Gastroesophageal sphincter (tissue), 4 donors: ENCODE measurements at regions not wholly inside any gene's neighbourhood (a gene's known extent, or its start where the extent isn't known, plus 50 kb on each side); places are given as distances from the start of the nearest gene placed in this dataset.

Experiments
- ATAC-seq: fragments of 150-250 bp; one replicate; pipeline ENCODE4 v1.9.1; 2016; ENCODE audit warnings: mild to moderate bottlenecking, moderate library complexity
- H3K27ac ChIP-seq, 4 donors: fragments of 200-600 bp; sonication (generic) in 3 of 4; 1 replicate in 3 of 4; 2 replicates in 1 of 4; pipeline ENCODE4 v1.5.1; 2016 to 2019
- H3K27me3 ChIP-seq: fragments of 200-600 bp; sonication (generic); one replicate; pipeline ENCODE4 v1.5.1; 2019
- H3K36me3 ChIP-seq, 2 donors: fragments of 200-600 bp; sonication (generic); one replicate each; pipeline ENCODE4 v1.5.1; 2019; ENCODE audit warnings: control low read depth in 1 of 2
- H3K4me1 ChIP-seq, 3 donors: fragments of 200-600 bp; sonication (generic); 1 replicate in 2 of 3; 2 replicates in 1 of 3; pipeline ENCODE4 v1.5.1; 2016 to 2019; ENCODE audit warnings: control low read depth in 2 of 3
- H3K4me3 ChIP-seq, 2 donors: fragments of 200-600 bp; sonication (generic); one replicate each; pipeline ENCODE4 v1.5.1; 2019; ENCODE audit warnings: mild to moderate bottlenecking in 1 of 2, moderate library complexity in 1 of 2
- H3K9me3 ChIP-seq, 3 donors: fragments of 200-600 bp; sonication (generic); one replicate each; pipeline ENCODE4 v1.5.1; 2017 to 2019; ENCODE audit warnings: control low read depth in 2 of 3
- CTCF ChIP-seq, 4 experiments: fragments of 200-600 bp in 2 of 4; fragments of 450-650 bp in 2 of 4; sonication (generic) in 1 of 4; IDR thresholded peaks; one replicate each; pipeline ENCODE4 v1.5.1; 2017 to 2019; ENCODE audit warnings: antibody characterized with exemption in 4 of 4, mild to moderate bottlenecking in 2 of 4, moderate library complexity in 2 of 4
- EP300 ChIP-seq: sonication (generic); formaldehyde crosslinking; IDR thresholded peaks from one replicate; pipeline ENCODE4 v1.6.1; 2017; ENCODE audit warnings: antibody characterized with exemption, mild to moderate bottlenecking
- POLR2A ChIP-seq, 2 donors: fragments of 450-650 bp; IDR thresholded peaks; one replicate each; pipeline ENCODE4 v1.6.1; 2017; ENCODE audit warnings: antibody characterized with exemption in 2 of 2, mild to moderate bottlenecking in 2 of 2, moderate library complexity in 1 of 2
- POLR2AphosphoS5 ChIP-seq: sonication (generic); formaldehyde crosslinking; IDR thresholded peaks from one replicate; pipeline ENCODE4 v1.6.1; 2017; ENCODE audit warnings: antibody characterized with exemption
- WGBS, 2 donors: methylation state at CpG; one replicate each; pipeline ENCODE4 v1.1.5; 2018; ENCODE audit warnings: low coverage in 1 of 2; 5-methylcytosine and 5-hydroxymethylcytosine counted together

DNA sequence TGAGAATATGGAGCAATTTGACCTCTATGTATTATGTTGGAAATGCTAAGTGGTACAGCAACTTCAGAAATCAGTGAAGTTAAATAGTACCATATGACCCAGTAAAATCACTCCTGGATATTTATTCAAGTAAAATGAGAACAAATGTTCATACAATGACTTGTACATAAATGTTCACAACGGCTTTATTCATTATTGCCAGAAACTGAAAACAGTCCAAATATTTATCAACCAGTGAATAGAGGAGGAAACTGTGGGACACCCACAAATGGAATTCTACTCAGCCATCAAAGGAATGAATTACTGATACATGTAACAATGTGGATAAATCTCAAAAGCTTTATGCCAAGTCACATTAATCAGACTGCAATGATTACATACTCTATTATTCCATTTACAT, 416.3 kb downstream of the AASDHPPT start:
- peaks cover 0 to 4% (median 0%) of the 10 kb centered on the region in 3 donors for H3K9me3 ChIP-seq
- no peaks in the 10 kb centered on the region for H3K27me3 ChIP-seq
- 26 to 56% methylated on average over 1 of the region's 1 CpG for WGBS, 2 donors
- no peak for TF ChIP-seq POLR2A (IDR thresholded peaks at IDR 0.05)
- no peak for TF ChIP-seq EP300
- no peak for TF ChIP-seq POLR2AphosphoS5
- no peak for TF ChIP-seq CTCF (IDR thresholded peaks at IDR 0.05)
- no peak overlapping the region for H3K27ac ChIP-seq
- no peaks in the 10 kb centered on the region for H3K36me3 ChIP-seq
- H3K4me1 ChIP-seq: no peaks in the 10 kb centered on the region
- no peak for ATAC-seq
- no peak overlapping the region for H3K4me3 ChIP-seq

DNA sequence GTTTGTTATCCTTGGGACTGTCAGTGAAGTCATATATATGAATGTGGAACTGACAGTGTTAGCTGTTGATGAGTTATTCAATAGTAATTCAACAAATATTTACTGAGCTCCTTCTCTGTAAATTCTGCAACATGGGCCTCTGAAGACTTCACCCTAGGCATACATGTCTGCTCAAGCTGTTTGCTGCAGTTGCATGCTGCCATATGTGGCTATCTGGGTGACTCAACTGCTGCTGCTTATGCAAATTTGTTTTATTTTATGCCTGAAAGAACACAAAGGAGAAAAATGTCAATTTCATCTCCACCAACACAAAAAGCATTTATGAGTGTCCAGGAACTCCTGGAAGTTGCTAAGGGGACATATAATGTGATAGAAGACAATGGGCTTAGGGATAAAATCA, 417.6 kb downstream of the AASDHPPT start:
- TF ChIP-seq POLR2A (IDR thresholded peaks at IDR 0.05) (no peak), EP300 (no peak), CTCF (IDR thresholded peaks at IDR 0.05) (no peak), POLR2AphosphoS5 (no peak)

DNA sequence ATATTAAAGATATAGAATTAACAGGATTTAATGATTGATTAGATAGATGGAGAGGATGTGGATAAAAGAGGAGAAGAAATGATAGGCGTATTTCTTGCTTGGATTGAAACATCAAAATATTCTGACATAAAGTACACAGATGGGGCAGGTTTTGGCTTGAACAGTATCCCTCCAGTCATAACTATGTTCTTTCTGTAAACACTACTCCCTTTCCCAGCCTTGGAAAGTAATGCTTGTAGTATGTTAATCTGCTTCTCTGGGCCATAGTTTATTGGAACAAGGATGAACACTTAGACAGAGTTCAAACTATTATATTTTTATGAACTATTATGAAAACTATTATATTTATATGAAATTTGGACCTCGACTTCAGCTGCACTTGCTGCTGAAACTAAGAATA, 419.2 kb downstream of the AASDHPPT start:
- Histone ChIP-seq H3K27me3 (no peaks in the 10 kb centered on the region), H3K27ac (no peak overlapping the region), H3K9me3 (no peaks in the 10 kb centered on the region), H3K4me3 (no peak overlapping the region), H3K36me3 (no peaks in the 10 kb centered on the region), H3K4me1 (no peaks in the 10 kb centered on the region)
- 27 to 31% methylated on average over 2 of the region's 2 CpGs for WGBS, 2 donors
- no peak for TF ChIP-seq CTCF (IDR thresholded peaks at IDR 0.05)
- TF ChIP-seq EP300: no peak
- TF ChIP-seq POLR2AphosphoS5: no peak
- no peak for TF ChIP-seq POLR2A (IDR thresholded peaks at IDR 0.05)
- no peak for ATAC-seq

More for the DNA sequence above, 417.6 kb downstream of the AASDHPPT start:
- ATAC-seq: no peak
- Histone ChIP-seq H3K27me3 (no peaks in the 10 kb centered on the region), H3K4me1 (no peaks in the 10 kb centered on the region), H3K27ac (no peak overlapping the region), H3K9me3 (no peaks in the 10 kb centered on the region), H3K4me3 (no peak overlapping the region), H3K36me3 (no peaks in the 10 kb centered on the region)

DNA sequence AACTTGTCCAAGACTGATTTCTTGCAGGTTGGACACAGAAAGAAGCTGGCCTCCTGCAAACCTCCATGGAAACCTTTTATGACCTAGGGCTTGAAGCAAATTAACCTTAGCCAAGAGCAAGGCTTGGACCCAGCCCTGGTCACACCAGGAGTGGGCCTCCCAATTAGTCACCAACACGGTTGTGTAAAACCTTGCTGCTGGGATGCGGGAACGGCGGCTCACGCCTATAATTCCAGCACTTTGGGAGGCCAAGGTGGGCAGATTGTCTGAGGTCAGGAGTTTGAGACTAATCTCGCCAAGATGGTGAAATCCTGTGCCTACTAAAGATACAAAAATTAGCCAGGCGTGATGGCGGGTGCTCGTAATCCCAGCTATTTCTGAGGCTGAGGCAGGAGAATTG, 419.9 kb downstream of the AASDHPPT start:
- TF ChIP-seq POLR2A (IDR thresholded peaks at IDR 0.05) (no peak), POLR2AphosphoS5 (no peak), EP300 (no peak), CTCF (IDR thresholded peaks at IDR 0.05) (no peak)
- 87 to 92% methylated on average over 4 to 5 of the region's 9 CpGs for WGBS, 2 donors
- H3K36me3 ChIP-seq: no peaks in the 10 kb centered on the region
- no peaks in the 10 kb centered on the region for H3K9me3 ChIP-seq
- H3K4me3 ChIP-seq: no peak overlapping the region
- no peak overlapping the region for H3K27ac ChIP-seq
- H3K27me3 ChIP-seq: no peaks in the 10 kb centered on the region
- ATAC-seq: no peak
- no peaks in the 10 kb centered on the region for H3K4me1 ChIP-seq

- Histone ChIP-seq H3K4me1 (no peaks in the 10 kb centered on the region), H3K36me3 (no peaks in the 10 kb centered on the region), H3K9me3 (no peaks in the 10 kb centered on the region), H3K27me3 (no peaks in the 10 kb centered on the region), H3K4me3 (no peak overlapping the region), H3K27ac (no peak overlapping the region)
- 80 to 84% methylated on average over 1 to 2 of the region's 2 CpGs for WGBS, 2 donors
- TF ChIP-seq EP300 (no peak), CTCF (IDR thresholded peaks at IDR 0.05) (no peak), POLR2A (IDR thresholded peaks at IDR 0.05) (no peak), POLR2AphosphoS5 (no peak)
- no peak for ATAC-seq
These were observed 420.4 kb downstream of the AASDHPPT start for GRCh38 chr11:106497822-106498221.
